A549 (cell line): ENCODE measurements at regions not wholly inside any gene's neighbourhood (a gene's known extent, or its start where the extent isn't known, plus 50 kb on each side); places are given as distances from the start of the nearest gene placed in this dataset.

ENCODE experiments used
- ATAC-seq, 2 experiments: fragments of 200-7000 bp in 1 of 2; fragments of >200 bp in 1 of 2; cut with Nextera tagmentation in 1 of 2; cut with Tn5 transposase in 1 of 2; 3 replicates each; pipeline versions ENCODE4 v1.8.0 to v1.9.1; 2018 to 2020; ENCODE audit warnings: mild to moderate bottlenecking in 1 of 2, moderate library complexity in 1 of 2
- CTCF ChIA-PET: fragments of 300-600 bp; sonication (Branson Sonifier 250); formaldehyde crosslinking; extraction: SDS; loops from one replicate; lab custom pipeline; 2021; ENCODE audit warnings: antibody characterized with exemption, inconsistent platforms; lab: Yijun Ruan, JAX
- POLR2A ChIA-PET: fragments of 350-600 bp; formaldehyde crosslinking; extraction: SDS; loops from one replicate; lab custom pipeline; 2021; ENCODE audit warnings: antibody characterized with exemption, inconsistent platforms; lab: Yijun Ruan, JAX
- DNase-seq, 2 experiments: peaks; one replicate each; pipeline versions ENCODE4 v3.0.0 to v3.0.0-alpha.2; 2011 to 2016; ENCODE audit warnings: low read depth in 1 of 2, low spot score in 1 of 2
- FAIRE-seq: peaks from 2 replicates; lab custom pipeline; 2011; peaks lifted over from hg19 to GRCh38; lab: Jason Lieb, UNC
- H3K27ac ChIP-seq, 2 experiments: fragments of >200 bp; sonication (Bioruptor Twin); formaldehyde crosslinking; 3 replicates each; pipeline ENCODE4 v1.5.1; 2016 to 2017
- H3K4me1 ChIP-seq: fragments of >200 bp; sonication (Bioruptor Twin); formaldehyde crosslinking; 3 replicates; pipeline ENCODE4 v1.6.1; 2016
- H3K4me2 ChIP-seq: fragments of >200 bp; sonication (Bioruptor Twin); formaldehyde crosslinking; 3 replicates; pipeline ENCODE4 v1.6.1; 2016
- H3K4me3 ChIP-seq: fragments of >200 bp; sonication (Bioruptor Twin); formaldehyde crosslinking; 3 replicates; pipeline ENCODE4 v1.5.1; 2016
- H3K9me3 ChIP-seq: fragments of >200 bp; sonication (Bioruptor Twin); formaldehyde crosslinking; 3 replicates; pipeline ENCODE4 v1.6.1; 2016
- CBX2 ChIP-seq: fragments of 200-600 bp; sonication (generic); IDR thresholded peaks from 2 replicates; pipeline ENCODE4 v1.6.1; 2016; ENCODE audit warnings: low read depth, mild to moderate bottlenecking, borderline replicate concordance
- CBX8 ChIP-seq: fragments of 200-600 bp; sonication (generic); IDR thresholded peaks from 2 replicates; pipeline ENCODE4 v1.6.1; 2016
- EHMT2 ChIP-seq: fragments of 200-600 bp; sonication (generic); IDR thresholded peaks from 2 replicates; pipeline ENCODE4 v1.6.1; 2016; ENCODE audit warnings: antibody characterized with exemption, low read depth, mild to moderate bottlenecking, moderate library complexity
- ESRRA ChIP-seq: fragments of 150-350 bp; IDR thresholded peaks from 2 replicates; pipeline ENCODE4 v1.6.1; 2014; ENCODE audit warnings: mild to moderate bottlenecking, low read length, borderline replicate concordance
- FOSB ChIP-seq: fragments of 250-450 bp; sonication (Bioruptor Pico); IDR thresholded peaks from 2 replicates; pipeline ENCODE4 v1.5.0; 2020; ENCODE audit warnings: mild to moderate bottlenecking, moderate library complexity
- FOSL2 ChIP-seq, 2 experiments: fragments of 450-650 bp in 1 of 2; fragments of >200 bp in 1 of 2; sonication (Bioruptor Twin) in 1 of 2; formaldehyde crosslinking; IDR thresholded peaks; 2 replicates each; pipeline versions ENCODE4 v1.5.0 to v1.6.1; 2016 to 2020; ENCODE audit warnings: mild to moderate bottlenecking in 1 of 2, moderate library complexity in 1 of 2
- HEYL ChIP-seq: fragments of 250-450 bp; sonication (Bioruptor Pico); IDR thresholded peaks from 2 replicates; pipeline ENCODE4 v1.8.0; 2021; ENCODE audit warnings: mild to moderate bottlenecking, moderate library complexity
- HOXB5 ChIP-seq: fragments of 250-450 bp; sonication (Bioruptor Pico); IDR thresholded peaks from 2 replicates; pipeline ENCODE4 v1.5.0; 2020; ENCODE audit warnings: mild to moderate bottlenecking, moderate library complexity
- JUNB ChIP-seq: fragments of >200 bp; sonication (Bioruptor Twin); formaldehyde crosslinking; IDR thresholded peaks from 2 replicates; pipeline ENCODE4 v1.6.1; 2016
- NR3C1 ChIP-seq: fragments of >200 bp; sonication (Bioruptor Twin); formaldehyde crosslinking; IDR thresholded peaks from 3 replicates; pipeline ENCODE4 v1.6.1; 2017
- PHF8 ChIP-seq: fragments of 200-600 bp; sonication (generic); IDR thresholded peaks from 2 replicates; pipeline ENCODE4 v1.6.1; 2016; ENCODE audit warnings: low read depth, mild to moderate bottlenecking, antibody characterized with exemption, moderate library complexity, borderline replicate concordance
- POLR2AphosphoS2 ChIP-seq: conservative IDR thresholded peaks from 2 replicates; pipeline ENCODE4 v1.6.1; 2012; ENCODE audit warnings: low read length, improper control_type of control experiment, inconsistent platforms
- RARB ChIP-seq: fragments of 250-450 bp; sonication (Bioruptor Pico); IDR thresholded peaks from 2 replicates; pipeline ENCODE4 v1.8.0; 2021; ENCODE audit warnings: mild to moderate bottlenecking, moderate library complexity
- RFX5 ChIP-seq: fragments of 450-650 bp; IDR thresholded peaks from 2 replicates; pipeline ENCODE4 v1.7.1; 2014; ENCODE audit warnings: antibody characterized with exemption, mild to moderate bottlenecking, moderate library complexity
- SREBF2 ChIP-seq: fragments of 450-650 bp; IDR thresholded peaks from 2 replicates; pipeline ENCODE4 v1.6.1; 2014; ENCODE audit warnings: mild to moderate bottlenecking, moderate library complexity
- TFCP2L1 ChIP-seq: fragments of 250-450 bp; sonication (Bioruptor Pico); IDR thresholded peaks from 2 replicates; pipeline ENCODE4 v1.5.0; 2021; ENCODE audit warnings: mild to moderate bottlenecking
- ZFP36 ChIP-seq: fragments of 450-650 bp; IDR thresholded peaks from 2 replicates; pipeline ENCODE4 v1.6.1; 2014; ENCODE audit warnings: borderline replicate concordance; ENCODE audit not compliant: partially characterized antibody
- ZNF302 ChIP-seq: fragments of 250-450 bp; sonication (Bioruptor Pico); IDR thresholded peaks from 2 replicates; pipeline ENCODE4 v1.9.0; 2021; ENCODE audit warnings: inconsistent platforms, mild to moderate bottlenecking, moderate library complexity
- WGBS: methylation state at CpG from one replicate; pipeline ENCODE4 v1.1.6; 2017; ENCODE audit errors: missing lambda C conversion rate; 5-methylcytosine and 5-hydroxymethylcytosine counted together
- TF ChIP-seq, protein P1 (sequence below): fragments of 250-450 bp; sonication (Bioruptor Pico); IDR thresholded peaks from 2 replicates; pipeline ENCODE4 v1.5.0; 2021; ENCODE audit warnings: mild to moderate bottlenecking, moderate library complexity, borderline replicate concordance
- TF ChIP-seq, protein P2 (sequence below): fragments of >200 bp; sonication (Bioruptor Twin); formaldehyde crosslinking; IDR thresholded peaks from 2 replicates; pipeline ENCODE4 v1.6.1; 2016
- TF ChIP-seq, protein P3 (sequence below): IDR thresholded peaks from 2 replicates; pipeline ENCODE4 v1.6.1; 2012

DNA sequence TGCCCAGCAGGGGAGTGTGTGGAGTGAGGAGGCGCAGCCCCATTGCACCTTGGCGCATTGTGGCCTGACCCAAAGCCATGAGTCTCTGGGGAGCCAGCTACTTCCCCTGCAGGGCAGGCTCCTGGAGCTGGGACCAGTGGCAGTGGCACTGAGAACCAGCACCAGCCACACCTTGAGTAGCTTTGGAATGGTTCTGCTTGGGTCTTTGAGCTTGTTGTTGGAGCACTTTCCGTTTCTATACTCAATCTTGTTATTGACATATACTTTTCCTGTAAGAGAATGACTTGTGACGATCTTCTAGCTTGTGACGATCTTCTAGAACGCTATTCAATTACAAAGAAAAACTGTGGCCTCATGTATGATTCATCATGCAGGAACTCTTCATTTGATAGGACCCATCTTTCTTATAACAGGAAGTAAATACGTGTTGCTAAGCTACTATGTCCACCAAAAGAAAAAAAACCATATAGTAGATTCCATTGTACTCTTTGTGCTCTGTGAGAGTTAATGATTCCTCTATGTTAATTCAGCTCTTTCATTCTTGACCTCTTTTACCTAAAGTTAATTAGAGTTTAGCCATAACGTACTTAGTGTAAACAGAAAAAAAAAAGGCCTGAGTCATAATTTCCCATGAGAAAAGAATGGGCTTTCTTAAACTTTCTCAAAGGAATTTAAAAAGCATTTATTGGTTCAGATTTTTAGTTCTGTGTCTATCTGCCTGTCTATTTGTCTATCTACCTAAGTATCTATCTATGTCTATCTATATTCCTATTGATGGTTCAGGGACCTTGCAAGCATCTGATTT, 113.1 kb downstream of the GATA6 start:
- CTCF ChIA-PET: interaction anchor here (0.8 to 1.2 kb wide), 2 partner anchors 24 to 43 kb away, joined by 3 to 4 read pairs; no protein-coding TSS in a partner anchor
- peak; percentile 72 to 92 for DNase-seq
- 25% methylated on average over 8 of the region's 8 CpGs for WGBS
- no peak for TF ChIP-seq HOXB5
- TF ChIP-seq JUNB: peak; percentile 40; the same call in 1 of the 2 replicates
- TF ChIP-seq SREBF2: no peak
- TF ChIP-seq FOSL2 (IDR thresholded peaks at IDR 0.05): 0 out of 2 replicates have a peak, but pooled peaks have one; percentile 30
- TF ChIP-seq FOSL2 (CRISPR knock-in tag; IDR thresholded peaks at IDR 0.05): peak; percentile 89
- Histone ChIP-seq H3K4me2 (peak overlapping the region; percentile 67), H3K27ac (peak overlapping the region; percentile 72 to 85), H3K4me1 (peaks cover 36% of the 10 kb centered on the region), H3K4me3 (no peak overlapping the region), H3K9me3 (no peaks in the 10 kb centered on the region)
- POLR2A ChIA-PET: interaction anchor here (1.0 kb wide), 1 partner anchor 10 kb away, joined by 3 read pairs; no protein-coding TSS in a partner anchor
- ATAC-seq: peak; percentile 82 to 87
- no peak for FAIRE-seq

DNA sequence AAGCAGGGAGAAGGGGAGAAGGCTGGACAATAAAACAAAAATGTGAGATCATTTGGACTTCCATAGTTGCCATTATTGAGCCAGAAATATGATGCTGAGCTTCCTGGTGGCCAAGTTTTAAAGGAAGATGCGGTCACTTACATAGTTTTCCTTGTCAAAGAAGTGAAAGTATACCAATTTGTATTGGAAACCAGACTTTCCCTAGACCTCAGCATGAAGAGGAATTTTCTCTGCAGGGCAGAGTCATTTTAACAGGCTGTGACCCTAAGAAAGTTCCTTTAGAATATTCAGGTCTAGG, 111.0 kb downstream of the GATA6 start:
- no peak overlapping the region for H3K4me2 ChIP-seq
- DNase-seq (no peak), FAIRE-seq (no peak), ATAC-seq (no peak)
- H3K4me1 ChIP-seq: peaks cover 24% of the 10 kb centered on the region
- POLR2A ChIA-PET: no interaction called here
- CTCF ChIA-PET: no interaction called here
- no peak for TF ChIP-seq CBX8
- no peak for TF ChIP-seq PHF8
- no peak for TF ChIP-seq HOXB5
- no peak for TF ChIP-seq RARB
- TF ChIP-seq ZFP36: no peak
- TF ChIP-seq, protein P1, sequence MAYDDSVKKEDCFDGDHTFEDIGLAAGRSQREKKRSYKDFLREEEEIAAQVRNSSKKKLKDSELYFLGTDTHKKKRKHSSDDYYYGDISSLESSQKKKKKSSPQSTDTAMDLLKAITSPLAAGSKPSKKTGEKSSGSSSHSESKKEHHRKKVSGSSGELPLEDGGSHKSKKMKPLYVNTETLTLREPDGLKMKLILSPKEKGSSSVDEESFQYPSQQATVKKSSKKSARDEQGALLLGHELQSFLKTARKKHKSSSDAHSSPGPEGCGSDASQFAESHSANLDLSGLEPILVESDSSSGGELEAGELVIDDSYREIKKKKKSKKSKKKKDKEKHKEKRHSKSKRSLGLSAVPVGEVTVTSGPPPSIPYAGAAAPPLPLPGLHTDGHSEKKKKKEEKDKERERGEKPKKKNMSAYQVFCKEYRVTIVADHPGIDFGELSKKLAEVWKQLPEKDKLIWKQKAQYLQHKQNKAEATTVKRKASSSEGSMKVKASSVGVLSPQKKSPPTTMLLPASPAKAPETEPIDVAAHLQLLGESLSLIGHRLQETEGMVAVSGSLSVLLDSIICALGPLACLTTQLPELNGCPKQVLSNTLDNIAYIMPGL (CRISPR knock-in tag): no peak
- TF ChIP-seq ESRRA: no peak
- no peak for TF ChIP-seq RFX5
- TF ChIP-seq NR3C1: no peak
- no peak for TF ChIP-seq ZNF302 (CRISPR knock-in tag)
- no peak for TF ChIP-seq FOSB (CRISPR knock-in tag)
- TF ChIP-seq CBX2: no peak
- no peak for TF ChIP-seq HEYL (CRISPR knock-in tag)
- no peak for TF ChIP-seq TFCP2L1 (CRISPR knock-in tag)
- no peak for TF ChIP-seq EHMT2
- TF ChIP-seq, protein P2, sequence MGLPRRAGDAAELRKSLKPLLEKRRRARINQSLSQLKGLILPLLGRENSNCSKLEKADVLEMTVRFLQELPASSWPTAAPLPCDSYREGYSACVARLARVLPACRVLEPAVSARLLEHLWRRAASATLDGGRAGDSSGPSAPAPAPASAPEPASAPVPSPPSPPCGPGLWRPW: no peak
- TF ChIP-seq, protein P3, sequence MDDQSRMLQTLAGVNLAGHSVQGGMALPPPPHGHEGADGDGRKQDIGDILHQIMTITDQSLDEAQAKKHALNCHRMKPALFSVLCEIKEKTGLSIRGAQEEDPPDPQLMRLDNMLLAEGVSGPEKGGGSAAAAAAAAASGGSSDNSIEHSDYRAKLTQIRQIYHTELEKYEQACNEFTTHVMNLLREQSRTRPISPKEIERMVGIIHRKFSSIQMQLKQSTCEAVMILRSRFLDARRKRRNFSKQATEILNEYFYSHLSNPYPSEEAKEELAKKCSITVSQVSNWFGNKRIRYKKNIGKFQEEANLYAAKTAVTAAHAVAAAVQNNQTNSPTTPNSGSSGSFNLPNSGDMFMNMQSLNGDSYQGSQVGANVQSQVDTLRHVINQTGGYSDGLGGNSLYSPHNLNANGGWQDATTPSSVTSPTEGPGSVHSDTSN: no peak
- TF ChIP-seq POLR2AphosphoS2: no peak
- no peaks in the 10 kb centered on the region for H3K9me3 ChIP-seq
- H3K4me3 ChIP-seq: no peak overlapping the region
- no peak overlapping the region for H3K27ac ChIP-seq
- 78% methylated on average over 1 of the region's 1 CpG for WGBS
